DMS 273 treated with DMSO at 0.1 percent for 48 hours (cell line): ENCODE measurements at regions not wholly inside any gene's neighbourhood (a gene's known extent, or its start where the extent isn't known, plus 50 kb on each side); places are given as distances from the start of the nearest gene placed in this dataset.
"Not testable (repeated sequence)": the region's sequence is repeated elsewhere in the genome, so short reads cannot be mapped to it uniquely, and the experiment has no call there.

Experiments
- DNase-seq: peaks from one replicate; lab custom pipeline; 2025; lab: John Stamatoyannopoulos, UW

GRCh38 chr7:19537942-19538401 is 170.9 kb downstream of the POLR1F start:
- DNase-seq, result no peak

GRCh38 chr7:19533266-19533665 is 175.6 kb downstream of the POLR1F start:
- DNase-seq, result no peak

- DNase-seq, result no peak
Measured at GRCh38 chr7:19530852-19531251, 178.0 kb downstream of the POLR1F start.

- DNase-seq, result no peak
Measured at GRCh38 chr7:19530261-19530660, 178.6 kb downstream of the POLR1F start.

- no peak for DNase-seq
Measured at GRCh38 chr7:19526639-19527038, 182.2 kb downstream of the POLR1F start.

GRCh38 chr7:19522486-19522885 is 186.4 kb downstream of the POLR1F start:
- DNase-seq, result no peak

GRCh38 chr7:19520392-19520791 is 188.4 kb downstream of the POLR1F start:
- no peak for DNase-seq

- DNase-seq, result no peak
Measured at GRCh38 chr7:19519443-19520021, 189.3 kb downstream of the POLR1F start.

GRCh38 chr7:19517546-19517945 is 191.3 kb downstream of the POLR1F start:
- DNase-seq, result not testable (repeated sequence)

- DNase-seq, result no peak
Measured at GRCh38 chr7:19508821-19509220, 200.0 kb downstream of the POLR1F start.

- DNase-seq, result no peak
Measured at GRCh38 chr7:19508124-19508523, 200.7 kb downstream of the POLR1F start.

- peak; percentile 30 for DNase-seq
Measured at GRCh38 chr7:19491821-19492452, 216.9 kb downstream of the POLR1F start.

GRCh38 chr7:19491371-19491770 is 217.5 kb downstream of the POLR1F start:
- DNase-seq, result no peak

- no peak for DNase-seq
Measured at GRCh38 chr7:19489162-19489820, 219.5 kb downstream of the POLR1F start.

GRCh38 chr7:19488056-19488455 is 220.8 kb downstream of the POLR1F start:
- DNase-seq, result no peak

GRCh38 chr7:19482628-19483027 is 226.2 kb downstream of the POLR1F start:
- no peak for DNase-seq

GRCh38 chr7:19480383-19480782 is 228.5 kb downstream of the POLR1F start:
- no peak for DNase-seq

GRCh38 chr7:19470031-19470430 is 238.8 kb downstream of the POLR1F start:
- DNase-seq, result no peak

GRCh38 chr7:19465861-19466260 is 243.0 kb downstream of the POLR1F start:
- no peak for DNase-seq

GRCh38 chr7:19464751-19465150 is 244.1 kb downstream of the POLR1F start:
- DNase-seq, result no peak

- DNase-seq, result no peak
Measured at GRCh38 chr7:19464241-19464640, 244.6 kb downstream of the POLR1F start.

- no peak for DNase-seq
Measured at GRCh38 chr7:19463581-19463980, 245.3 kb downstream of the POLR1F start.

GRCh38 chr7:19455623-19456022 is 253.2 kb downstream of the POLR1F start:
- DNase-seq, result no peak
